ENCODE measurements at regions not wholly inside any gene's neighbourhood (a gene's known extent, or its start where the extent isn't known, plus 50 kb on each side); places are given as distances from the start of the nearest gene placed in this dataset.
"Not testable (repeated sequence)": the region's sequence is repeated elsewhere in the genome, so short reads cannot be mapped to it uniquely, and the experiment has no call there.

GRCh38 chr10:18949391-18949790, 99.2 kb upstream of the MALRD1 start:
- no peak for ATAC-seq (ENCODE audit: low read depth in 2 of 2)
- H3K36me3 Mint-ChIP-seq = no peaks in the 10 kb centered on the region

DNA sequence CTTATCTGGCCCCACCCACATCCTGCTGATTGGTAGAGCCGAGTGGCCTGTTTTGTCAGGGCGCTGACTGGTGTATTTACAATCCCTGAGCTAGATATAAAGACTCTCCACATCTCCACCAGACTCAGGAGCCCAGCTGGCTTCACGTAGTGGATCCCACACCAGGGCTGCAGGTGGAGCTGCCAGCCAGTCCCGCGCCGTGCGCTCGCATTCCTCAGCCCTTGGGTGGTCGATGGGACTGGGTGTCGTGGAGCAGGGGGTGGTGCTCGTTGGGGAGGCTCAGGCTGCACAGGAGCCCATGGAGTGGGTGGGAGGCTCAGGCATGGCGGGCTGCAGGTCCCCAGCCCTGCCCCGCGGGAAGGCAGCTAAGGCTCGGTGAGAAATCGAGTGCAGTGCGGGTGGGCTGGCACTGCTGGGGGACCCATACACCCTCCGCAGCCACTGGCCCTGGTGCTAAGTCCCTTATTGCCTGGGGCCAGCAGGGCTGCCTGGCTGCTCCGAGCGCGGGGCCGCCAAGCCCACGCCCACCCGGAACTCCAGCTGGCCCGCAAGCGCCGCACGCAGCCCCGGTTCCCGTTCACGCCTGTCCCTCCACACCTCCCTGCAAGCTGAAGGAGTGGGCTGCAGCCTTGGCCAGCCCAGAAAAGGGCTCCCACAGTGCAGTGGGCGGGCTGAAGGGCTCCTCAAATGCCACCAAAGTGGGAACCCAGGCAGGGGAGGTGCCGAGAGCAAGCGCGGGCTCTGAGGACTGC, 97.4 kb upstream of the MALRD1 start:
- not testable (repeated sequence) for H3K27ac Mint-ChIP-seq; H3K4me1 ChIP-seq (ENCODE audit: control insufficient read depth, insufficient read depth, low read length, poor library complexity, severe bottlenecking); H3K9me3 ChIP-seq (ENCODE audit: control insufficient read depth in 2 of 2, low read length in 2 of 2); ATAC-seq (ENCODE audit: low read depth in 2 of 2); DNase-seq; H3K27me3 Mint-ChIP-seq; H3K4me3 ChIP-seq (ENCODE audit: low read depth, low read length); H3K27me3 ChIP-seq (ENCODE audit: control insufficient read depth, insufficient read depth, low read length); H3K4me3 Mint-ChIP-seq; H3K36me3 ChIP-seq (ENCODE audit: control insufficient read depth, insufficient read depth, low read length); H3K27ac ChIP-seq (ENCODE audit: insufficient read depth, low read length, poor library complexity, severe bottlenecking); H3K4me1 Mint-ChIP-seq; H3K36me3 Mint-ChIP-seq
- peaks cover 0 to 13% (median 4%) of the 10 kb centered on the region in 7 donors for H3K9me3 Mint-ChIP-seq

More at GRCh38 chr10:18949391-18949790, 99.2 kb upstream of the MALRD1 start:
- Mint-ChIP-seq H3K9me3 (peaks cover 0 to 13% (median 4%) of the 10 kb centered on the region in 7 donors), H3K27me3 (no peaks in the 10 kb centered on the region), H3K27ac (no peak overlapping the region), H3K4me3 (no peak overlapping the region), H3K4me1 (no peaks in the 10 kb centered on the region)
- H3K36me3 ChIP-seq (ENCODE audit: control insufficient read depth, insufficient read depth, low read length) = no peaks in the 10 kb centered on the region
- no peak overlapping the region for H3K4me3 ChIP-seq (ENCODE audit: low read depth, low read length)
- H3K9me3 ChIP-seq (ENCODE audit: control insufficient read depth in 2 of 2, low read length in 2 of 2) = no peaks in the 10 kb centered on the region
- no peak overlapping the region for H3K27ac ChIP-seq (ENCODE audit: insufficient read depth, low read length, poor library complexity, severe bottlenecking)
- no peaks in the 10 kb centered on the region for H3K27me3 ChIP-seq (ENCODE audit: control insufficient read depth, insufficient read depth, low read length)
- no peaks in the 10 kb centered on the region for H3K4me1 ChIP-seq (ENCODE audit: control insufficient read depth, insufficient read depth, low read length, poor library complexity, severe bottlenecking)
- DNase-seq = no peak

GRCh38 chr10:18955061-18955460, 93.5 kb upstream of the MALRD1 start:
- Mint-ChIP-seq H3K36me3 (no peaks in the 10 kb centered on the region), H3K27ac (no peak overlapping the region), H3K27me3 (no peaks in the 10 kb centered on the region)

GRCh38 chr10:18959369-18959768, 89.2 kb upstream of the MALRD1 start:
- DNase-seq (no peak), ATAC-seq (ENCODE audit: low read depth in 2 of 2) (no peak)
- Histone ChIP-seq H3K27ac (ENCODE audit: insufficient read depth, low read length, poor library complexity, severe bottlenecking) (no peak overlapping the region), H3K36me3 (ENCODE audit: control insufficient read depth, insufficient read depth, low read length) (no peaks in the 10 kb centered on the region), H3K4me1 (ENCODE audit: control insufficient read depth, insufficient read depth, low read length, poor library complexity, severe bottlenecking) (no peaks in the 10 kb centered on the region), H3K9me3 (ENCODE audit: control insufficient read depth in 2 of 2, low read length in 2 of 2) (peaks cover 0 to 3% of the 10 kb centered on the region in 2 experiments), H3K27me3 (ENCODE audit: control insufficient read depth, insufficient read depth, low read length) (no peaks in the 10 kb centered on the region), H3K4me3 (ENCODE audit: low read depth, low read length) (no peak overlapping the region)
- Mint-ChIP-seq H3K36me3 (no peaks in the 10 kb centered on the region), H3K9me3 (peaks cover 0 to 9% (median 2%) of the 10 kb centered on the region in 7 donors), H3K4me3 (no peak overlapping the region), H3K27me3 (no peaks in the 10 kb centered on the region), H3K27ac (no peak overlapping the region), H3K4me1 (no peaks in the 10 kb centered on the region)

More at GRCh38 chr10:18955061-18955460, 93.5 kb upstream of the MALRD1 start:
- no peak overlapping the region for H3K4me3 ChIP-seq (ENCODE audit: low read depth, low read length)
- DNase-seq = no peak
- no peaks in the 10 kb centered on the region for H3K27me3 ChIP-seq (ENCODE audit: control insufficient read depth, insufficient read depth, low read length)
- Mint-ChIP-seq H3K9me3 (peaks cover 0 to 9% (median 0%) of the 10 kb centered on the region in 7 donors), H3K4me1 (no peaks in the 10 kb centered on the region), H3K4me3 (no peak overlapping the region)
- no peaks in the 10 kb centered on the region for H3K4me1 ChIP-seq (ENCODE audit: control insufficient read depth, insufficient read depth, low read length, poor library complexity, severe bottlenecking)
- no peak overlapping the region for H3K27ac ChIP-seq (ENCODE audit: insufficient read depth, low read length, poor library complexity, severe bottlenecking)
- no peaks in the 10 kb centered on the region for H3K9me3 ChIP-seq (ENCODE audit: control insufficient read depth in 2 of 2, low read length in 2 of 2)
- no peaks in the 10 kb centered on the region for H3K36me3 ChIP-seq (ENCODE audit: control insufficient read depth, insufficient read depth, low read length)
- ATAC-seq (ENCODE audit: low read depth in 2 of 2) = no peak

- Mint-ChIP-seq H3K4me1 (no peaks in the 10 kb centered on the region), H3K4me3 (no peak overlapping the region), H3K27ac (no peak overlapping the region), H3K36me3 (no peaks in the 10 kb centered on the region), H3K27me3 (no peaks in the 10 kb centered on the region), H3K9me3 (peaks cover 0 to 10% (median 3%) of the 10 kb centered on the region in 7 donors)
- ATAC-seq (ENCODE audit: low read depth in 2 of 2) = no peak
- H3K9me3 ChIP-seq (ENCODE audit: control insufficient read depth in 2 of 2, low read length in 2 of 2) = peaks cover 0 to 3% of the 10 kb centered on the region in 2 experiments
- no peaks in the 10 kb centered on the region for H3K4me1 ChIP-seq (ENCODE audit: control insufficient read depth, insufficient read depth, low read length, poor library complexity, severe bottlenecking)
- H3K27ac ChIP-seq (ENCODE audit: insufficient read depth, low read length, poor library complexity, severe bottlenecking) = no peak overlapping the region
- H3K27me3 ChIP-seq (ENCODE audit: control insufficient read depth, insufficient read depth, low read length) = no peaks in the 10 kb centered on the region
- H3K36me3 ChIP-seq (ENCODE audit: control insufficient read depth, insufficient read depth, low read length) = no peaks in the 10 kb centered on the region
- no peak overlapping the region for H3K4me3 ChIP-seq (ENCODE audit: low read depth, low read length)
- DNase-seq = no peak
Measured at GRCh38 chr10:18960466-18961079, 88.0 kb upstream of the MALRD1 start.

GRCh38 chr10:18968159-18968558, 80.4 kb upstream of the MALRD1 start:
- H3K4me3 ChIP-seq (ENCODE audit: low read depth, low read length) = no peak overlapping the region
- no peaks in the 10 kb centered on the region for H3K36me3 Mint-ChIP-seq
- H3K27me3 ChIP-seq (ENCODE audit: control insufficient read depth, insufficient read depth, low read length) = no peaks in the 10 kb centered on the region
- no peak for ATAC-seq (ENCODE audit: low read depth in 2 of 2)
- peaks cover 0 to 3% of the 10 kb centered on the region in 2 experiments for H3K9me3 ChIP-seq (ENCODE audit: control insufficient read depth in 2 of 2, low read length in 2 of 2)
- H3K27me3 Mint-ChIP-seq = no peaks in the 10 kb centered on the region
- DNase-seq = no peak
- H3K27ac ChIP-seq (ENCODE audit: insufficient read depth, low read length, poor library complexity, severe bottlenecking) = no peak overlapping the region
- no peaks in the 10 kb centered on the region for H3K36me3 ChIP-seq (ENCODE audit: control insufficient read depth, insufficient read depth, low read length)
- H3K4me3 Mint-ChIP-seq = no peak overlapping the region
- no peaks in the 10 kb centered on the region for H3K4me1 Mint-ChIP-seq
- no peak overlapping the region for H3K27ac Mint-ChIP-seq
- no peaks in the 10 kb centered on the region for H3K4me1 ChIP-seq (ENCODE audit: control insufficient read depth, insufficient read depth, low read length, poor library complexity, severe bottlenecking)
- peaks cover 3 to 23% (median 6%) of the 10 kb centered on the region in 7 donors for H3K9me3 Mint-ChIP-seq

GRCh38 chr10:18976696-18977251, 71.8 kb upstream of the MALRD1 start:
- Mint-ChIP-seq H3K27me3 (no peaks in the 10 kb centered on the region), H3K36me3 (no peaks in the 10 kb centered on the region), H3K4me3 (no peak overlapping the region), H3K9me3 (peaks cover 0 to 13% (median 7%) of the 10 kb centered on the region in 7 donors), H3K4me1 (no peaks in the 10 kb centered on the region), H3K27ac (no peak overlapping the region)
- peaks cover 0 to 3% of the 10 kb centered on the region in 2 experiments for H3K9me3 ChIP-seq (ENCODE audit: control insufficient read depth in 2 of 2, low read length in 2 of 2)
- H3K36me3 ChIP-seq (ENCODE audit: control insufficient read depth, insufficient read depth, low read length) = no peaks in the 10 kb centered on the region
- no peaks in the 10 kb centered on the region for H3K4me1 ChIP-seq (ENCODE audit: control insufficient read depth, insufficient read depth, low read length, poor library complexity, severe bottlenecking)
- DNase-seq (no peak), ATAC-seq (ENCODE audit: low read depth in 2 of 2) (no peak)
- no peaks in the 10 kb centered on the region for H3K27me3 ChIP-seq (ENCODE audit: control insufficient read depth, insufficient read depth, low read length)
- H3K4me3 ChIP-seq (ENCODE audit: low read depth, low read length) = no peak overlapping the region
- no peak overlapping the region for H3K27ac ChIP-seq (ENCODE audit: insufficient read depth, low read length, poor library complexity, severe bottlenecking)

Data from CD4-positive, CD25-positive, alpha-beta regulatory T cell (primary cell).